KBM-7 (cell line): ENCODE measurements at regions not wholly inside any gene's neighbourhood (a gene's known extent, or its start where the extent isn't known, plus 50 kb on each side); places are given as distances from the start of the nearest gene placed in this dataset.
"Not testable (repeated sequence)": the region's sequence is repeated elsewhere in the genome, so short reads cannot be mapped to it uniquely, and the experiment has no call there.

Experiments
- DNase-seq: peaks from one replicate; pipeline ENCODE4 v3.0.0-alpha.2; 2015
- in situ Hi-C: fragments of 300-500 bp; cut with MboI; formaldehyde crosslinking; loops from 2 replicates; pipeline ENCODE4 v1.14.3; 2020; ENCODE audit warnings: low sequenced_read_pairs, low pct_unique_long_range_greater_than_20kb, mixed read lengths

GRCh38 chr1:98575955-98576354 lies 85.6 kb upstream of the SNX7 start:
- DNase-seq = no peak
- in situ Hi-C loops = no loop called here

- DNase-seq = no peak
- in situ Hi-C loops = no loop called here
Observed at GRCh38 chr1:98565951-98566350, 95.6 kb upstream of the SNX7 start.

- DNase-seq = no peak
- in situ Hi-C loops = no loop called here
Observed at GRCh38 chr1:98559291-98559690, 102.2 kb upstream of the SNX7 start.

- no peak for DNase-seq
- in situ Hi-C loops = no loop called here
Observed at GRCh38 chr1:98557895-98558294, 103.6 kb upstream of the SNX7 start.

GRCh38 chr1:98556521-98557158 lies 104.9 kb upstream of the SNX7 start:
- in situ Hi-C loops = no loop called here
- DNase-seq = peak; percentile 49

- in situ Hi-C loops = no loop called here
- no peak for DNase-seq
Observed at GRCh38 chr1:98555814-98556213, 105.7 kb upstream of the SNX7 start.

- DNase-seq = not testable (repeated sequence)
Observed at GRCh38 chr1:98552576-98553074, 108.9 kb upstream of the SNX7 start.

GRCh38 chr1:98550076-98550475 lies 111.4 kb upstream of the SNX7 start:
- in situ Hi-C loops = no loop called here
- no peak for DNase-seq

More at GRCh38 chr1:98552576-98553074, 108.9 kb upstream of the SNX7 start:
- in situ Hi-C loops = not testable (repeated sequence)

GRCh38 chr1:98546319-98546718 lies 115.2 kb upstream of the SNX7 start:
- in situ Hi-C loops = no loop called here

GRCh38 chr1:98538106-98538505 lies 123.4 kb upstream of the SNX7 start:
- no peak for DNase-seq
- in situ Hi-C loops = no loop called here

More at GRCh38 chr1:98546319-98546718, 115.2 kb upstream of the SNX7 start:
- no peak for DNase-seq

GRCh38 chr1:98523256-98523655 lies 138.3 kb upstream of the SNX7 start:
- in situ Hi-C loops = no loop called here

GRCh38 chr1:98516306-98516705 lies 145.2 kb upstream of the SNX7 start:
- in situ Hi-C loops = no loop called here
- DNase-seq = peak; percentile 2

More at GRCh38 chr1:98523256-98523655, 138.3 kb upstream of the SNX7 start:
- DNase-seq = no peak

- in situ Hi-C loops = no loop called here
- no peak for DNase-seq
Observed at GRCh38 chr1:98515744-98516143, 145.8 kb upstream of the SNX7 start.

GRCh38 chr1:98512216-98512615 lies 149.3 kb upstream of the SNX7 start:
- DNase-seq, in situ Hi-C loops: not testable (repeated sequence)

- in situ Hi-C loops = no loop called here
Observed at GRCh38 chr1:98503771-98504170, 157.8 kb upstream of the SNX7 start.

GRCh38 chr1:98502937-98503336 lies 158.6 kb upstream of the SNX7 start:
- DNase-seq = no peak
- in situ Hi-C loops = no loop called here

More at GRCh38 chr1:98503771-98504170, 157.8 kb upstream of the SNX7 start:
- DNase-seq = no peak

- in situ Hi-C loops = no loop called here
Observed at GRCh38 chr1:98500324-98500723, 161.2 kb upstream of the SNX7 start.

GRCh38 chr1:98498651-98499050 lies 162.9 kb upstream of the SNX7 start:
- no peak for DNase-seq
- in situ Hi-C loops = no loop called here

More at GRCh38 chr1:98500324-98500723, 161.2 kb upstream of the SNX7 start:
- DNase-seq = no peak

GRCh38 chr1:98497497-98497896 lies 164.0 kb upstream of the SNX7 start:
- DNase-seq = no peak
- in situ Hi-C loops = no loop called here

GRCh38 chr1:98496256-98496995 lies 165.1 kb upstream of the SNX7 start:
- no peak for DNase-seq

More at GRCh38 chr1:98496256-98496995, 165.1 kb upstream of the SNX7 start:
- in situ Hi-C loops = no loop called here
